Natural killer cell treated with Interleukin-12 subunit alpha and Interleukin-12 subunit beta and Interleukin-15 and Interleukin-18, amount 100 ng/mL, for 72 hours (primary cell): ENCODE measurements at regions not wholly inside any gene's neighbourhood (a gene's known extent, or its start where the extent isn't known, plus 50 kb on each side); places are given as distances from the start of the nearest gene placed in this dataset.
"Not testable (repeated sequence)": the region's sequence is repeated elsewhere in the genome, so short reads cannot be mapped to it uniquely, and the experiment has no call there.

Experiments used
- ATAC-seq, 2 donors: fragments of 150-1000 bp; cut with Tn5 transposase in 1 of 2; sonication (Bioruptor Pico), chemical (Tn5 transposase) in 1 of 2; 2 replicates each; pipeline ENCODE4 v1.10.0; 2021
- DNase-seq: peaks from one replicate; pipeline ENCODE4 v3.0.0; 2022; ENCODE audit warnings: low spot score
- H3K27ac Mint-ChIP-seq, 2 donors: 1 replicate in 1 of 2; 2 replicates in 1 of 2; pipeline ENCODE4 v1.8.0; 2022; ENCODE audit warnings: mixed read lengths in 2 of 2, mild to moderate bottlenecking in 1 of 2, moderate library complexity in 1 of 2
- H3K27me3 Mint-ChIP-seq, 2 donors: 1 replicate in 1 of 2; 2 replicates in 1 of 2; pipeline ENCODE4 v1.8.0; 2022; ENCODE audit warnings: mixed read lengths in 2 of 2
- H3K36me3 Mint-ChIP-seq: one replicate; pipeline ENCODE4 v1.8.0; 2022; ENCODE audit warnings: mixed read lengths
- H3K4me1 Mint-ChIP-seq, 2 donors: 1 replicate in 1 of 2; 2 replicates in 1 of 2; pipeline ENCODE4 v1.8.0; 2022; ENCODE audit warnings: low read depth in 2 of 2, mixed read lengths in 2 of 2, mild to moderate bottlenecking in 1 of 2
- H3K4me3 Mint-ChIP-seq: one replicate; pipeline ENCODE4 v1.8.0; 2022; ENCODE audit warnings: mixed read lengths
- H3K9me3 Mint-ChIP-seq: 2 replicates; pipeline ENCODE4 v1.8.0; 2022; ENCODE audit warnings: mixed read lengths

DNA sequence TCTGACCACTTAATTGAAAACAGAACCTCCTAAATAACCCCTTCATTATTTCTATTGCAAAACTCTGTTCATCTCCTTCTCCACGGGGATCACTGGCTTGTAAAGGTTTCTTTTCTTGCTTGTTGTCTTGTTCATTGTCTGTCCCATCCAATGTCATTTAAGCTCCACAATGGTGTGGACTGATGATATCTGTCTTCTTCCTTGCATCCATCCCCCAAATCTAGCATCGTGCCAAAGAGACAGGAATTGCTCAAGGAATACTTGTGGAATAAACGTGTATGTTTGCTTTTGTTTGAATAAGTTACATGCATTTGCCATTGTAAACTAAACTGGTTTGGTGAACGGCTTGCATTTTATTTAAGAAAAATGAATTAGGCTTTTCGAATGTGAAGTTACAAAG is 306.8 kb upstream of the POM121L12 start:
- H3K36me3 Mint-ChIP-seq, H3K27me3 Mint-ChIP-seq, H3K4me3 Mint-ChIP-seq, H3K27ac Mint-ChIP-seq, ATAC-seq, DNase-seq, H3K4me1 Mint-ChIP-seq: not testable (repeated sequence)
- H3K9me3 Mint-ChIP-seq: peaks cover 21% of the 10 kb centered on the region

DNA sequence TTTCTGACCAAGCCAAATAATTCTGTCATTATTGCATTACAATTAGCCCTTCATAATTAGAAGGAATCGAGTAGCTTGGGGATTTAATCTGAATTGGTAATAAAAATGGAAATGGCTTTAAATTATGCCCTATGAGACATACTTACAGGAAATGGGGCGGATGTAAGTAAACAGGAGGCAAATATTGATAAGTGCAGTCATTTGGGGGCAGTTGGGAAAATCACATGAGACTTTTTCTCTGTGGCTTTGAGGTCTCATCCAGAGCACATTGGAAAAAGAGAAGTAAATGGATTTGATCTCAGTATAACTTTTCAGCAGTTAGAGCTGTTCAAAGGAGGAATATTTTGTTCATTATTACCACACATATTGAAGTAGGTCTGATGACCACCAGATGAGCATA is 307.8 kb upstream of the POM121L12 start:
- Mint-ChIP-seq H3K36me3 (peaks cover 6% of the 10 kb centered on the region), H3K9me3 (peaks cover 28% of the 10 kb centered on the region)
- no peak for ATAC-seq

DNA sequence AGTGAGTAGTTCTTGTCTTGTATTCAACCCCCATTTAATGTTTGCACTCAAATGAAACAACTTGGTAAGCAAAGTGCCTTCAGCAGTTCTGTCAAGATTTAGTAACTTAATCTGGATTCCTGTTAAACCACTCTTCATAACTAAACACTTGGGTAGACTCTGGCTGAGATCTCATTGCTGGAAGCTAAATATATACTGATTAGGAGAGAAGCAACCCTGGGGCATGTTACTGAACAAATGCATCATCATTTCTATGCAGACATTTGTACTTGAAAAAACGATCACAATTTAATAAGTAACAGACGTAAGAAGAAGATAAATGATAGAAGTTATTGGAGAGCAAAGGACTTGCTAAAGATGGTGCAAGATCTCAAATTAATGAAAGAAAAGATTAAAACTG is 308.4 kb upstream of the POM121L12 start:
- Mint-ChIP-seq H3K27me3 (no peaks in the 10 kb centered on the region), H3K4me3 (no peak overlapping the region), H3K4me1 (no peaks in the 10 kb centered on the region), H3K9me3 (peaks cover 28% of the 10 kb centered on the region), H3K27ac (no peak overlapping the region), H3K36me3 (peaks cover 6% of the 10 kb centered on the region)
- DNase-seq (no peak), ATAC-seq (no peak)

More for the DNA sequence above, 307.8 kb upstream of the POM121L12 start:
- H3K27ac Mint-ChIP-seq: no peak overlapping the region
- no peaks in the 10 kb centered on the region for H3K4me1 Mint-ChIP-seq
- DNase-seq: no peak
- H3K4me3 Mint-ChIP-seq: no peak overlapping the region
- H3K27me3 Mint-ChIP-seq: no peaks in the 10 kb centered on the region

DNA sequence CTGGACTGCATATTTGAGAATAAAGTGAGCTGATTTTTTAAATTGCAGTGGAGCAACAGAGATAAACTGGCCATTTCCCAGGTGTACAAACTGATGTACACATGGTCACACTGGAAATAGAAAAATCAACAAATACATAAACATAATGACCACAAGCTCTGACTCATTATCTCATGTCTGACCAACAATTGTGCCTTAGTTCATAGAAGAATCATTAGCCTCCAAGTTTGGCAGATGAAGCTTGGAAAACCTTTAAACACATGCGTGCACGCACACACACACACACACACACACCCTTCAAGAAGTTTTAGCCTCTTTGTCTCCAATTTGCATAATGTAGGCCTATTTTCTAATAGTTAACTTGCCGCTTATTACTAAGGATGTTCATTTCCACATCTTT is 308.9 kb upstream of the POM121L12 start:
- Mint-ChIP-seq H3K27me3 (no peaks in the 10 kb centered on the region), H3K27ac (no peak overlapping the region), H3K4me1 (no peaks in the 10 kb centered on the region), H3K4me3 (no peak overlapping the region), H3K9me3 (peaks cover 28% of the 10 kb centered on the region), H3K36me3 (peaks cover 6% of the 10 kb centered on the region)
- no peak for DNase-seq
- no peak for ATAC-seq

DNA sequence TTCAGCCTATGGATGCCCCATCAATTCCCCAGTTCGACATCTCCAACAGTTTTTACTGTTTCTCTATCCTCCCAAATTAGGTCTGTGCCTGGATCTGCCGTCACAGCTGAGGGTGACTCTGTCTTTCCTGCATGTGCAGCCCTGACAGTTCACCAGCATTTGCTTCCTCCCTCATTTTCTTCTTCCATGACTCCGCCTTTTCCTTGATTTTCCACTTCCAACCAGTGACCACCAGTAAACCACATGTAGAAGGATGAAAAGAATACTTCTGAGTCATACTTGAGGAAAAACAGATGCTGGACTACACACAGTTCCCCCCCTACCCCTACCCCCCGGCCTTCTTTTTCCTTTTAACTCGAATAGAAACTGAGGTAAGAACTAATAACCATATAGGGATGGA is 311.8 kb upstream of the POM121L12 start:
- Mint-ChIP-seq H3K4me3 (no peak overlapping the region), H3K4me1 (no peaks in the 10 kb centered on the region), H3K36me3 (peaks cover 6% of the 10 kb centered on the region), H3K9me3 (peaks cover 24% of the 10 kb centered on the region), H3K27me3 (no peaks in the 10 kb centered on the region), H3K27ac (no peak overlapping the region)
- ATAC-seq: no peak
- no peak for DNase-seq

DNA sequence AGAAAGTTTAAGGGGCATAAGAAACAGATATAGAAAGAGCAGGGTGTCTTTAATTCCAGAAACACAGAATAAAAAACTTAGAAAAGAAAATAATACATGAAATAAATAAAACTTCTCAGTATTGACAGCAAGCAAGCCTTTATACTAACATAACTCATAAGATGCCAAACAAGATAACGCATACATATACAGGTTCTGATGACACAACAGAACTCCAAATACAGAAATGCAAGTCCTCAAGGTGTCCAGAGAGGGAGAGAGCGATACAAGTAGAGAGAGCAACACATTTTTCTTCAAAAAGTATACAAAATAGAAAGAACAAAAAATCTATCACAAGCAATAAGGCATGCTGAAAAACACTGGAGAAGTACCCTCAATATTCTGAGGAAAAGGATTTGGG is 314.6 kb upstream of the POM121L12 start:
- Mint-ChIP-seq H3K4me3 (no peak overlapping the region), H3K9me3 (peaks cover 19% of the 10 kb centered on the region), H3K27me3 (no peaks in the 10 kb centered on the region), H3K4me1 (no peaks in the 10 kb centered on the region), H3K27ac (no peak overlapping the region), H3K36me3 (peaks cover 6% of the 10 kb centered on the region)
- DNase-seq: no peak
- no peak for ATAC-seq

DNA sequence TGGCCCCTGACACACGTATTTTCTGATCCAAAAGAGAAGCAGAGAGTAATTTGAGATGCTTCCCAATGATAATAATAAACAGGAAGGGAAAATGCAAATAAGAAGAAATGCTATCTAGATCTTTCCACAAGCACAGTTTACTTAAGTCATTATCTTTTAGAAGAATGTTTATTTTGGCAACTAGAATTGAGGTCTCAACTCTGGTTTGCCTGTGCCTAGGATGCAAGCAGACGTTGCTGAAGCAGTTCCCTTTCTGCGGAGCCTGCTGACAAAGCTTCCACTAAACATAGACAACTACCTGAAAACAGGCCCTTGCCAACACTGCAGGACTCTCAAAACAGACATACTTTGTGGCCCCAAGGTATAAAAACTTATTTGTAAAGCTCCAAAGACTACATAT is 315.8 kb upstream of the POM121L12 start:
- no peak overlapping the region for H3K4me3 Mint-ChIP-seq
- no peaks in the 10 kb centered on the region for H3K4me1 Mint-ChIP-seq
- no peak overlapping the region for H3K27ac Mint-ChIP-seq
- DNase-seq (no peak), ATAC-seq (no peak)
- H3K27me3 Mint-ChIP-seq: no peaks in the 10 kb centered on the region
- peaks cover 20% of the 10 kb centered on the region for H3K9me3 Mint-ChIP-seq
- peaks cover 6% of the 10 kb centered on the region for H3K36me3 Mint-ChIP-seq

DNA sequence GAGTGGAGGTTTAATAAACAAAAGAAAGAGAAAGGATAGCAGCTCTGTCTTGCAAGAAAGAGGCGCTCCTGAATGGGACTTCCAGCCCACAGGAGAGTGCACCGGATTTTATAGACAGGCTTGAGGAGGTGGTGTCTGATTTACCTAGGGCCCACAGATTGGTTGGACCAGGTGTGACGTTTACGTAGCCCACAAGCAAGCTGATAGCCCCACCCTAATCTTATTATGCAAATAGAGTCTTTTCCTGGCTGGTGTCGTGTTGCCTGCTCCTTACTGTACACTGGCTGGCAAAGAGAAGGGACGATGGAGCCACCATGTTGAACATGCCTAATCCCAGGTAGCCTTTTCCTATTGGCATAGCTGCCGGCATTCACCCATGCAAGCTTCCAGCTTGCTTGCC is 319.7 kb upstream of the POM121L12 start:
- ATAC-seq (no peak), DNase-seq (no peak)
- H3K27ac Mint-ChIP-seq: no peak overlapping the region
- H3K9me3 Mint-ChIP-seq: peaks cover 22% of the 10 kb centered on the region
- H3K4me1 Mint-ChIP-seq: no peaks in the 10 kb centered on the region
- peaks cover 27% of the 10 kb centered on the region for H3K36me3 Mint-ChIP-seq
- no peak overlapping the region for H3K4me3 Mint-ChIP-seq
- no peaks in the 10 kb centered on the region for H3K27me3 Mint-ChIP-seq

DNA sequence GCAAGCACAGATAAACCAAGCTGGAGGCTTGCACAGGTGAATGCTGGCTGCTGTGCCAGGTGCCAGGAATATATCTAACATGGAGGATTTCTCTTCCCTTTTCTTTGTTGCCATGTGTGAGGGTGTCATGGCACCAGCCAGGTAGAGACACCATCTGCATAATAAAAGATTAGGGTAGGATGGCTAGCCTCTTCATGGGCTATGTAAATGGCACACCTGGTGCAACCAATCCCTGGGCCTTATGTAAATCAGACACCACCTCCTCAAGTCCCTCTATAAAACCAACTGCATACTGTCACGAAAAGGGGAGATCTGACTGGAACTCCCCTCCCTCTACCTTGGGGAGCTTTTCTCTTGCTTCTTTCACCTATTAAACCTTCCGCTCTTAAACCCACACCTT is 322.5 kb upstream of the POM121L12 start:
- Mint-ChIP-seq H3K27me3 (no peaks in the 10 kb centered on the region), H3K4me1 (no peaks in the 10 kb centered on the region), H3K27ac (no peak overlapping the region), H3K4me3 (no peak overlapping the region), H3K36me3 (peaks cover 27% of the 10 kb centered on the region), H3K9me3 (peaks cover 24% of the 10 kb centered on the region)
- no peak for DNase-seq
- ATAC-seq: no peak

DNA sequence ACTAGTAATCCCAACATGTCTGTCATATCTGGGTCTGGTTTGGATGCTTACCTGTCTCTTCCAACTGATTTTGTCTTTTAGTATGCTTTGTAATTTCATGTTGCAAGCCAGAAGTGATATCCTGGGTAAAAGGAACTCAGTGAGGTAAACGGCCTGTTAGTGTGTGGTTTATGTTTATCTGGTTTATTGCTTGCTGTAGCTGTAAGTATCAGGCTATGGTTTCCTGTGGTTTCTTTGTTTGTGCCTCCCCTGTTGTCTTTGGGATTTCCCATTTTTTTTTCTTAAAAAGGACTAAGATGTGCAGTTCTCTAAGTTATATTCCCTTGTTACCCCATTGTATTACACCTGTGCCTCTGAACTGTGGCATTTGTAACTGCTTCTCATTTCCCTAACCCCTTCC is 323.5 kb upstream of the POM121L12 start:
- no peak overlapping the region for H3K27ac Mint-ChIP-seq
- H3K4me3 Mint-ChIP-seq: no peak overlapping the region
- DNase-seq (no peak), ATAC-seq (no peak)
- peaks cover 27% of the 10 kb centered on the region for H3K36me3 Mint-ChIP-seq
- no peaks in the 10 kb centered on the region for H3K27me3 Mint-ChIP-seq
- H3K4me1 Mint-ChIP-seq: no peaks in the 10 kb centered on the region
- H3K9me3 Mint-ChIP-seq: peaks cover 24% of the 10 kb centered on the region

DNA sequence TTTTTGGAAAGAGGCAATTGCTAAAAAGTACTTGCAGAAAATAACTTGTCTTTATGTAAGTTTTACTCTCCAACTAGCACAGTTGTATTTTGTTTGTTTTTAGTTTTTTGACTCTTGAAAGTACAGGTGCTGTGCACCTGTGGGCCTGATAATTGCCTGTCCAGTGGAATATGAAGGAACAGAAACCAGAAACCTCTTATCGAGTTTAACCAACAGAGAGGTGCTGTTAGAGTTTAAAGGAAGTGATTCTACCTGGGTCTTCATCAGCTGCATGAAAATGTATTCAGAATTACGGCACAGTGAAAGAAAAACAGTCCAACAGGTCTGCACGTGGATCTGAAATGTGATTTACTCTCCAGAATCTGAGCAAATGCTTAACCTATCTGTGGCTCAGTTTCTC is 326.6 kb upstream of the POM121L12 start:
- Mint-ChIP-seq H3K36me3 (peaks cover 19% of the 10 kb centered on the region), H3K9me3 (peaks cover 18% of the 10 kb centered on the region), H3K4me1 (no peaks in the 10 kb centered on the region), H3K27me3 (no peaks in the 10 kb centered on the region), H3K27ac (no peak overlapping the region), H3K4me3 (no peak overlapping the region)
- DNase-seq: no peak
- ATAC-seq: no peak

DNA sequence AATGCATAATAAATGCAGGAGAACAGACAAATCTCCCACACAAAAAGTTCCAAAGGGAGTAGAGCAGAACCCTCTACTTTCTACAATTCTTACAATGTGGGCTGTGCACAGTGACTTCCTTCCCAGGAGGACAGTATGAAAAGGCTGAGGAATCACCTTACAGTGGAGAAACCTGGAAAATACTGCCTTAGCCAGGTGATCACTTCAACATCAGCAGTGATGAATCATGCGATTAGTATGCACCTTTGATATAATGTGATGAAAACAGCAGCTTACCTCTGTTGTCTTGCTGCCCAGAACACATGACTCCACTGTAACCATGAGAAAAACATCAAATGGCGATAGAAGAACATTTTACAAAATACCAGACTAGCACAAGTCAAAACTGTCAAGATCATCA is 329.7 kb upstream of the POM121L12 start:
- Mint-ChIP-seq H3K27me3 (no peaks in the 10 kb centered on the region), H3K27ac (no peak overlapping the region), H3K36me3 (peaks cover under 1% of the 10 kb centered on the region), H3K4me3 (no peak overlapping the region), H3K9me3 (peaks cover 14% of the 10 kb centered on the region), H3K4me1 (no peaks in the 10 kb centered on the region)
- DNase-seq (no peak), ATAC-seq (no peak)

DNA sequence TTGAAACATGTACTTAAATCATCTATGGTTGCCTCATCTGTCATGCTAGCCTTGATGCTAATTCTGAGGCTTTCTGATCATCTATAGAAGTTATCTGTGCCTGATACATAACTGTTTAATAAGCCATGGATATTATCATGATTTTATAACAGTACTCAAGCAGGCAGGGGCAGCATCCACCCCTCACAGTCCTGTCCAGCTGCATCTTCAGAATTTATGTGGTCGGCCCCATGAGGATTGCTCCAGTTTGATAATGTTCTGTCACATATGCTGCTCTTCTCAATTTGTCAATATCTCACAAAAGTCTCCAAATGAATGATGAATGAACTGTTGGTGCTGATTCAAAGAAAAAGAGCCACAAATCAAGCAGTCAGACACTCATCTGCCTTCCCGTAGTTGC is 335.1 kb upstream of the POM121L12 start:
- H3K27me3 Mint-ChIP-seq: no peaks in the 10 kb centered on the region
- no peak overlapping the region for H3K27ac Mint-ChIP-seq
- H3K36me3 Mint-ChIP-seq: peaks cover 4% of the 10 kb centered on the region
- ATAC-seq (no peak), DNase-seq (no peak)
- H3K9me3 Mint-ChIP-seq: peaks cover 21% of the 10 kb centered on the region
- no peak overlapping the region for H3K4me3 Mint-ChIP-seq
- no peaks in the 10 kb centered on the region for H3K4me1 Mint-ChIP-seq

DNA sequence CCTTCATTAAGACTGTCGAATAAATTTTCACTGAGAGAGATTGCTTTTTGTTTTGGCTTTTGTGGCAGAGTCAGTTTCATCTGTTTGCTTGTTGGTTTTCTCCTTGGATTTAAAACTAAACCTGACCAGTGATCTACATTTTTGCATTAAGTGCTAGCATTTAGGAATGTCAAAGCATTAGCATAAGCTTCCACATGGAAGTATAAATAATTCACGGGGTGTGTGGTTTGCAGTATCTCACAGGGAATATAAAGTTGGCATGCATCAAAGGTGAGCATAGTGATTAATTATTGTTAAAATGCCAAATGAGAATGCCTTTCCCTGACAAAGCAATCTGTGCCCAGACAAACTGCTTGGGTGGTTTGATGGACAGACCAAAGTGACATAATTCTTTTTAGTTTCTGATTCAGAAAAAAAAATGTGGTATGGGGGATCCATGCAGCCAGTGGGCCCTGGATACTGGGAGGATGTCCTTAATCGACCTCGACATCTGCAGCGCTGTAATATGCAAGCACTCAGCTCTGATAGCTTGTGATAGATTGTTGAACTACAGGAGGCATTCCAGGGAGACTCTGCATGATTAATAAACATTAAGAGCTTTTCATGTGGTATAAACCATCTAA is 339.3 kb upstream of the POM121L12 start:
- ATAC-seq (no peak), DNase-seq (no peak)
- H3K27me3 Mint-ChIP-seq: no peaks in the 10 kb centered on the region
- H3K36me3 Mint-ChIP-seq: peaks cover 4% of the 10 kb centered on the region
- H3K4me3 Mint-ChIP-seq: no peak overlapping the region
- H3K4me1 Mint-ChIP-seq: no peaks in the 10 kb centered on the region
- H3K9me3 Mint-ChIP-seq: peaks cover 23% of the 10 kb centered on the region
- H3K27ac Mint-ChIP-seq: no peak overlapping the region

DNA sequence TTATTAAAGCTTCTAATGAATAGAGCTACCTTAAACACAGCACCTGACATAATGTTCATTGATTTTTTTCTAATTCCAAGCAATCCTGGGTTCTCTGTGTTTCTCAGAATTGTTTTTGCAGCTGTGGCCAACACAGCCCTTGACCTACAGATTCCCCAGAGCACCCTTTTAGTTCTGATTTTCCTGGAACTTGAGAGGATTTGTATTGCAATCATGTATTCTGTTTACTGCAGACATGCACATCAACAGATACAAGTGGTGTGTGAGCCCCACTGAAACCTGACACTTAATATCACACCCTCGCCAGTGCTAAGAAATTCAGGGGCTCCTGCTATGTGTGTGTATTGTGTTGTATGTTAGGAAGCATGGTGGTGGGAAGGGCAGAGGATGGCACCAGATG is 344.2 kb upstream of the POM121L12 start:
- Mint-ChIP-seq H3K9me3 (peaks cover 31% of the 10 kb centered on the region), H3K4me1 (no peaks in the 10 kb centered on the region), H3K27ac (no peak overlapping the region), H3K4me3 (no peak overlapping the region), H3K27me3 (no peaks in the 10 kb centered on the region), H3K36me3 (peaks cover 1% of the 10 kb centered on the region)
- DNase-seq: no peak
- ATAC-seq: no peak
